Lung microvascular endothelial cell (primary cell): ENCODE measurements at regions not wholly inside any gene's neighbourhood (a gene's known extent, or its start where the extent isn't known, plus 50 kb on each side); places are given as distances from the start of the nearest gene placed in this dataset.

Experiments
- DNase-seq, 2 donors: peaks; one replicate each; pipeline versions ENCODE4 v3.0.0 to v3.0.0-alpha.2; 2010; ENCODE audit warnings: low read depth in 2 of 2

DNA sequence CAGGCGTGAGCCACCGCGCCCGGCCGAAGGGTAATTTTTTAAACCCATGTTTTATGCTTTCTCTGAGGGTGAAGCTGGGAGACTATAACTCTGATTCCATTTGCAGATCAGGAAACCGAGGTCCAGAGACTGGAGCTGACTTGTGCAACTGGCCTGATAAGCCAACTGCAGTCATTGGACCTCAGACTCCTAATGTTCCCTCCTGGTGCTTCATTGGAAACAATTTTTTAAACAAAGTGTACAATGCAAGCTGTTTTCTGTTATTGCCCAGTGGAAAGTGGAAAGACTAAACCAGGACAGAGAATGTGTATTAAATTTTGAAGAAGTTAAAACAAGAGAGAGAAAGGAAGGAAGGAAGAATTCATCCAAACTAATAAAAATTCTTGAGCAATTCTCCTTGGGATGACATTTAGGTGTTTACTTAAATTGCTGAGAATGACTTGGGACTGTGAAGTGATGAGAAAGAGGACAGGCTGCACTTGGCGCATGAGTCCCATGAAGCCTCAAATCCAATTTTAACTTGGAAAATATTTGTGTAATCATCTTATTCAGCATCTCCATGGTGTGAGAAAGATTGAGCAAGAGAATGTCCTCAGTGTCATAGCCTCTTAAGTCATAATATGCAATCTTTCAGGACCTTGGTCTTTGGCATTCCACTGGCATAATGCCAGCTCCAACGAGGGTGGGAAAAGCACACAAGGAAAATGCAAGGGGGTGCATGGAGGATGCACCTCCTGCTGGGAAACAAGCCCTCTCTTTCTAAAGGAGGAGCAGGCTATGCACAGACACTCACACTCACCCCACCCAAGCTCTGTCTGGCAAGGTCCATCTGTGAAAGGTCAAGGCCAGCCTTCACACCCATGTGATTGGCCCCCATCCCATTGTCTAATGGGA lies 342.0 kb downstream of the SIPA1L2 start:
- no peak for DNase-seq

DNA sequence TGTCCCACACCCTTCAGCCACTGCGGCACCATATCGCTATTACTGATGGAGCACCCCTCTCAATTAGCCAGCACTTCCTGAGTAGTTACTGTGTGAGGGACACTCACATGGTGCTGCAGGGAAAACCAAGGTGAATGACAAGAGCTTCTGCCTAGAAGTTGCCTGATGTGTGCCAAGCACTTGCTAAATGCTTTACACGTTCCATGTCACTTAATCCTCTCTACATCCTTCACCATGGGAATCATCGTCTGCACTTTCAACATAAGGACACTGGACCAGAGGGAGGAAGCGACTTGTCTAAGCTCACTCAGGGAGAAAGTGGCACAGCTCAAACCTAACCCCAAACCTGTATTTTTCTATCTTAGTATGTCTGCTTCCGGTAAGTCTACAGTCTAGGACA lies 344.8 kb downstream of the SIPA1L2 start:
- no peak for DNase-seq

DNA sequence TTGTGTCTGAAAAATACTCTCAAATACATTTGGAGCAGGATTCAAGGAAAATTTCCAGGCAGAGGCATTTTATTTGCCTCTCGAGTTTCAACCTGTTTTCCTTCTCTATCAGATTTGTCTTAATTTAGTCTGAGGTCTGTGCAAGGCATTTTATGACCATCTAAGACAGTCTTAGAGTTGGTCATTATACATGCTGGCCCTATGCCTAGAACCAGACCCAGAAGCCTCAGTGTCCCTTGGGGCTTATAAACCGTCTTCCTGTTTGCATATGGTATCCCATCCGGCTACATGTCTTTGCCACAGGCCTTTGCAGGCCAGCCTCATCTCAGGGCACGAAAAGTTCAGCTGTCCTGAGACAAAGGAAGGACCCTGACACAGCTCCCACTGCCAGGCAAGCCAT lies 346.1 kb downstream of the SIPA1L2 start:
- DNase-seq: no peak

DNA sequence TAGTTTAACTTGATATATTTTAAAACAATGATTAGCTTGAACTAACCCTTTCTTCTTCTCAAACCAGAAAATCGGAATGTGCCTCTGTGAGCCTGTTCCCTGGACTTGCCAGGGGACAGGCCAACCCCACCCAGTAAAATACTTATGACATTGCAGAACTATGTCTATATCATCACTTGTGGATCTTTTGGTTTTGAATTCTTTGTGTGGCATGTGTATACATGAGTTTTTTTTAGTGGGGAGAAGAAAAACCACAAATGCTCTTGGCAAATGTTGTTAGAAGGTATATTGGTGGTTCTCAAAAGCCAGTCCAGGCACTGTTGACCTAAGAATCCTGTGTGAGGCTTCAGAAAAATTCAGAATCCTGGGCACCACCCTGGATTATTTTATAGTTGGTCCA lies 347.4 kb downstream of the SIPA1L2 start:
- no peak for DNase-seq

DNA sequence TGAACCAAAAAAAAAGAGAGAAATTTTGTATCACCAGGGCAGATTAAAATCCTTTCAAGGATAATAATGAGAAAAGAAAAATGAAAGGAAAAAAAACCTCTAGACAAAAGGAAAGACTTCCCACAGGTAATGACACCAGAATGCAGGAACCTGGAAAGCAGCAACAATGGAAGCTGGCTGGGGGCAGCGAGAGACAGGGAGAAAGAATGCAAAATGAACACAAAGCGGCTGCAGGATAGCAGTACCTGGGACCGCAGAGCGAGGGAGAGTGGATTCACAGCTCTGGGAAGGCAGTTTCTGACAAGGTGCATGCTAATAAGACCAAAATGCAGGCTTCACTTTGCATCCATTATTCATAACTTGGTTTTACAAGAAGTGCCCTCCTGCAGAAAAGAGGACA lies 349.0 kb downstream of the SIPA1L2 start:
- no peak for DNase-seq

DNA sequence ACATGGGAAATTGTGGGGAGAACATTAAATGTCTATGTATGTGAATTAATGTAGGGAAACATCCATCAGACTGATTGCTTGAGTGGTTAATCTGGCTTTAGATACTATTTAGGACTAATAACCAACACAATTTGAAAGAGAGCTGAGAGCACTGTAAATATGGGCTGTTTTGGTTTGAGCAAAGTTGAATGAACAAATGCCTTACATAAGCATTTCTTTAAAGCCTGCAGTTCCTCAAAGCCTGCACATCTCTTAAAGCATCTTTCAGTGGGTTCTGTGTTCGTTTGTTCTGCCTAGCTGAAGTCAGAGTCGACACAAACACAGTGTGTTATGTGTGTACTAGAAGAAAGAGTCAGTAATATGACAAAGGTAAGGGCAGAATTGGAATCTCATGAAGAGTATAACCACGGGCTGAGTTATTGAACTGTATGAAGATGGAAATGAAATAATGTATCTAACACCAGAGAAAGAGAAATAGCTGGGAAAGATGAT lies 350.0 kb downstream of the SIPA1L2 start:
- DNase-seq: no peak

DNA sequence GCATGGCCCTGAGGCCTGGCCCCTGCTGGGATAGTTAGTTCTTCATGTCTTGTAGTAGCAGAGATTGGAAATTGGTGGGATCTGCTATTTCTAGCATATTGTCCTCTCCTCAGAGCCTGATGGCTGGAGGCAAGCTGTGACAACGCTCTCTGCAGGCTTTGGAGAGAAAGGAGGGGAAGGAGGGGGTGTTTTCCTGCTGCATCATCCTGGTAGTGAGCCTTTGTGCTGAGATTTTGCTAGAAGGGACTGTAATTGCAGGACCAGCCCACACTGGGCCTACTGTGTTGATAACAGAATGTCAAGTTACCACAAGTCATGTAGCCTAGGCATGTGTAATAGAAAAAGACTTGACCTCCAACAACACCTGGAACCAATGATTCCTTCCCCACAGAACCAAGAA lies 351.0 kb downstream of the SIPA1L2 start:
- DNase-seq: no peak

DNA sequence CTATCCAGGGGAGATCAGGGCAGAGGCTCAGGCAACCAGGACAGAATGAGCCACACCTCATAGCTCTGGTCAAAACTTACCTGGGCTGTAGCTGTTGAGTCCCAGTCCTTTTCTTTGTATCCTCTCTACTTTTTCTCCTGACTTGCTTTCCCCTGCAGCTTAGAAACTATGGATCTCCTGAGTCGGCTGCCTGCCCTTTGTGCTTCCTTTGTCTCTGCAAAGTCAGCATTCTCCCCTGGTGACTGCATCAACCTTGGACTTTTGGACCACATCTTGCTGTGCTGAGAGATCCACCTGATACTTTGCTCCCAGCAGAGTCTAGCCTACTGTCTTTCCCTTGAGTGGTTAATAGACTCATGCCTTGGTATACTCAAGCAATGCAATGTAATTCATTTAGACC lies 353.3 kb downstream of the SIPA1L2 start:
- no peak for DNase-seq

DNA sequence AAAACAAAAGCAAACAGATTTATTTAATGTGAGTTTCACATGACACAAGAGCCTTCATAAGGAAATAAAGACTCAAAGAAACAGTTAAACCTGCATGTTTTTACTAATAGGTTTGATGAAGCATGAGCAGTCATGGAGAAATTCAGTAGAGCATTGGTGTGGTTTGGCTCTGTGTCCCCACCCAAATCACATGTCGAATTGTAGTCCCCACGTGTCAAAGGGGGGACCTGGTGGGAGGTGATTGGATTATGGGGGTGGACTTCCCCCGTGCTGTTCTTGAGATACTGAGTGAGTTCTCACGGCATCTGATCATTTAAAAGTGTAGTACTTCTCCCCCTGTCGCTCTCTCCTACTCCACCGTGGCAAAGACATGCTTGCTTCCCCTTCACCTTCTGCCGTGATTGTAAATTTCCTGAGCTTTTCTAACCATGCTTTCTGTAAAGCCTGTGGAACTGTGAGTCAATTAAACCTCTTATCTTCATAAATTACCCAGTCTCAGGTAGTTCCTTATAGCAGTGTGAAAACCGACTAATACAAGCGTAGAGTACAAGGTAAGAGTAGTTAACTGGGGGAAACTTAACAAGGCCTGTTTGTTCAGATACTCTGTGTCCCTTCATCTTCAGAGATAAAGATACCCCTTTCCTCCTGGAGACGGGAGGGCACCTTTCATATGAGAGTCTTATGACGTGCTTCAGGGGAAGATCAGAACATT lies 354.8 kb downstream of the SIPA1L2 start:
- no peak for DNase-seq

DNA sequence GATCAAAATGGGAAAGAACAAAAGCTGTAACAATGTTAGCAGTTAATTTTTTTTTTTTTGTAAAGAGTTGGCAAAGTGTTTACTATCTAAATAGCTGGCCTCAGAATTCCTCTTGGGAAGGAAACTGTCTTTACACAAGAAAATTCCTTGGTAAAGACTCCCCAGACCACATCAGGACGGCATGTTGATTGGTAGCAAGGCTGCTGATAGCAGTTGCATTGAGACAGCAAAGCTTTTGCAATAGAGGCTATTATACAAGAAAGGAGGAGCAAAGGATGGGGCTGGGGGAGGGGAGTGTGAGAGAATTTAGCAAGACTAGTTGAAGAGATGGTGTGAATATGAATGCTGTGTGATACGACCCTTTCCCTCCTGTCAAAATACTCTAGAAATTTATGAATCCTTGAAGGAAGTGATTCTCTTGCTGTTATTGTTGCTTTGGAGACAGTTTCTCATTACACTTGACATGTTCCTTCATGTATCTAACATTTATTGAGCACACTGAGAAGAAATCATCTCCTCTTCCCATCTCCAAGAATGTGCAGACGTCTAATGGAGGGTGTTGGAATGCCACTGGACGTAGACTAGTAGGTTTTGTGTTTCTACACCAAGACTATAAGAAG lies 355.6 kb downstream of the SIPA1L2 start:
- no peak for DNase-seq

DNA sequence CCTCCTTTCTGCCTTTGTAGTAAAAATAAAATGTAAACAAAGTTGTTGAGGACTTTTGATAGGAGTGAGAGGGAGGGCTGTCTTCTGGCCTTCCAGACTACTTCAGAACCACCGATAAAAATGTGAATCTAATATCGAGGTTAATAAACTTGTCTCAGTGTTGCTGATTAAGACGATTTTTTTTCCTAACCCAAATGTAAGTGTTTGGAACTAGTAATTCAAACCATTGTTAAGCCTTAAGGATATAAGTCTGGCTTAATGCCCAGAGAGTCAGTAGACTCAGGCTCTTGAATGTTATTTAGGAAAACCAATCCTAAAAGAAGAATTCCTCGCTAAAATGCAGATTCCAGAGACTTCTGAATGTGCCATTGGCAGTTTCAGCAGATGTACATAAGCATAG lies 356.9 kb downstream of the SIPA1L2 start:
- DNase-seq: no peak

DNA sequence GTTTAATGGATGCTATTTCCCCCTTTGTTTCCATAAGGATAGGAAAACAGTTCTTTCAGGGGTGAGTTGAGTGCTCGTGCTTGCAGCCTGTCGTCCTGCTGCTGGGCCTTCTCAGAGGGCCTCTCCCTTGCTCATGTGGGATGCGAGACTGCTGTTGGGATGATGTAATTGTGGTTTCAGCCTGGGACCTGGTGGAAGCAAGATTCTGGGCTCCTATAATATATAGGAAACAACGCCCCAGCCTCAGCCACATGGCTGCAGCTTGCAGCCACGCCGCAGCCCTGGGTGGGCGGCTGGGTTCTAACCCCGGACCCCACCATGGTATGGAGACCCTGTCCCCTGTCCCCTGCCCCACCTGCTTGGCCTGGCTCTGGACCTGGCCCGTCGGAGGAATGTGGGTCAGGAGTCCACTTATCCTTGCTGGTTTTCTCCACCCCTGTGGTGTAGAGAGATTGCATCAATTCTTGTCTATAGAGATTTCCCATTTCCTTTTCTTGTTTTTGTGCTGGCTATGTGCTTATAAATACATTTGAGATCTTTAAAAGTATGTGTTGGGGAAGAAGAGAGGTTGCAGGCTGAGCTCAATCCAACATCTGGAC lies 357.8 kb downstream of the SIPA1L2 start:
- DNase-seq: no peak

DNA sequence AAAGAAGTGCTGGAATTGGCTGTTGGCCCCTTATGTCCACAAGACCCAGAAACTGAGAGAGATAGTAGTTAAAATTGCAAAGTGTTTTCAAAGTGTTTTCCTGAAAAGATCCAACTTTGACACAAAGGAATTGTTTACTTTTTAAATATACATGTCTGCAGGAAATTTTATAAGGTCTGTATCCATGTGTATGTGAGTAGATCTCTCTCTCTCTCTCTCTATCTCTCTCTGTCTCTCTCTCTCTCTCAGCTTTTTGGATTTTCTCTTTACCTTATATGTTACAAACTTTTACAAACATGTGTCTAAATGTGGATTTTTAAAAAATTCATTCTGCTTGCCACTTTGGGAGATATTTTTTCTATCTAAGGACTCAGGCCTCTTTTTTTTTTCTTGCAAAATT lies 358.6 kb downstream of the SIPA1L2 start:
- no peak for DNase-seq

DNA sequence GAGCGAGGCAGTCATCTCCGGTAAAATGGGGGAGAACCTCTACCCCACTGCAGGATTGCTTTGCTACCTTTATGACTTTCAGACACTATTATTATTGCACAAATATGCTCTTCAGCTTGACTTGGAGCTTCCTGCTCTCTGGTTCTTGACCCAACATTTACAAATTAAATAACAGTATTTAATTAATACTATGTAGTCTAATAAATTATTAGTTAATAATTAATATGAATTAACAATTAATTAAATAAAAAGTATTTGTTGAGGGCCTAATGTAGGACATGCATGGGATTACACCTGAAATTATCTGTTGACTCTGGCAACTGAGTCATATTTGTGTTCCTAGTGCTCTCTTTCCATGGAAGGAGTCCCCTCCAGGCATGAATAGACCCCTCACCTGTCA lies 359.9 kb downstream of the SIPA1L2 start:
- DNase-seq: no peak

DNA sequence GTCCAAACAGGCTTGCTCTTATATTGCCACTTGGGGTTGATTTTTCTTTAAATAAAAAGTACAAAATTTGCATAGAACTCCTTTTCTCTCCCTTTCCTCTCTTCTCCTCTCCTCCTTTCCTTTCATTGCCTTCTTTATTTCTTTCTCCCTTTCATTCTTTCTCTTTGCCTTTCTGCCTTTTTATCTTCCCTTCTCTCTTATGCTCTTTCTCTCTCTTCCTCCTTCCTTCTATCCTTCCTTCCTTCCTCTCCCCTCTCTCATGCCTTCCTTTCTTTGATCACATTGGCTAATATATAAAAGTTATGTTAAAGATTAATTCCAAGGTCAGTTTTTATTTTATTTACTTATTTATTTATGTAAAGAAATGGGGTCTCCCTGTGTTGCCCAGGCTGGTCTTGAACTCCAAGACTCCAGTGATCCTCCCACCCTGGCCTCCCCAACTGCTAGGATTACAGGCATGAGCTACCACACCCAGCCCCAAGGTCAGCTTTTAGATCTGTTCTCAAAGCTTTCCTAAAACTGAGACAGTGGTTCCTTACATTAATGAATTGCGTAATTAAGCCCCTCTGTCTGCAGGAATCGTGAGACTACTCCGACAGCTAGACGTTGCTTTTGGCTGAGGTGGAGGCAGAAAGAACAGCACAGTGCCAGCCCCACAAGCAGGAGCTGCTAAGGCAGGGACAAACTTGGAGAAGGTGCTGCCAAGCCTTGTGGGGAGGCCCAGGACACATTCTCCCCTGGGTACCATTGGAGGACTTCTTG lies 361.9 kb downstream of the SIPA1L2 start:
- DNase-seq: no peak

DNA sequence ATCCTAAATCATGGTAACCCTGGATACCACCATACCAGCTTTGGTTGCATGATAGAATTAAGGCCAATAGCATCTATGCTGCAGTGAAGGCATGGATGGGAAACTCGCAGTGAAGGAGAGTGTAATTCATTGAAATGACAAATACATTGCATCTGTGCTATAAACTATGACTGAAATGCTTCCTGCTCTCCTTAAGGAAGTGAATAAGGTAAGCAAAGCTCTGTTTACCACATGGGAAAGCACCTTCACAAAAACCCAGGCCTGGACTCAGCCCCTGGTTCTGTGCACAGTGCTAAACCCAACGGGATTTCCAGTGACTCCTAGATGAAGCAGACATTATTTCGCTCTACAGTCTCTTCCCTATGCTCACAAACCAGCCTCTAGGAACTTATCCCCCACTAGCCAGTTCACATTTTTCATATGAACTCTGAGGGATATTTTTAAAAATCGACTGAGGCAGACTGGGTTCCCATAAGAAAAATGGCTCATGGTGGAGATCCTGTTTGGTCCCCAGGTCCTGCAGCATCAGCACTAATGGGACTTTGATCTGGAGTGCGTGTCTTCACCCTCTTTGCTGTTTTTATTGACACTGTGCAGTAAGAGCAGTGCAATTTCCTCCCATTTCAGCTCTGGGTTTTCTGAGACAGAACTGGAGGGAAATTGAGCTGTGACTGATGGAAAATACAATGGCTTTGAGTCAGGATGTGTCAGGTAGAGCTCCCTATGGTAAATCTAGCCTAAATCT lies 362.7 kb downstream of the SIPA1L2 start:
- DNase-seq: no peak

DNA sequence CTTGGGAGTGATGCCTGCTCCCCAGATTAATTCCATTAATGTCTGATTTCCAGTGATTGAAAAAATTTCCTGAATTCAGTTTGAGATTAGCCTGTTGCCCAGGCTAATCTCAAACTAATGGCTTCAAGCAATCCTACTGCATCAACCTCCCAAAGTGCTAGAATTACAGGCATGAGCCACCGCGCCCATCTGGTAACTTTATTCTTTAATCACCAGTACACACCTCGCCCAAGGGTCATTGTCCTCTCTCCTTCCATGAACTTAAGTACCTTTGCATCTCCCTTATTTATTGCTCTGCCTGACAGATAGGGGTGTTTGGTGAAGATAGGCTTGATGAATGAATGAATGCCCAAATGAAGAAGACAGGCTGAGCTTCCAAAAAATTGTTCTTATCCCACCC lies 366.5 kb downstream of the SIPA1L2 start:
- no peak for DNase-seq

DNA sequence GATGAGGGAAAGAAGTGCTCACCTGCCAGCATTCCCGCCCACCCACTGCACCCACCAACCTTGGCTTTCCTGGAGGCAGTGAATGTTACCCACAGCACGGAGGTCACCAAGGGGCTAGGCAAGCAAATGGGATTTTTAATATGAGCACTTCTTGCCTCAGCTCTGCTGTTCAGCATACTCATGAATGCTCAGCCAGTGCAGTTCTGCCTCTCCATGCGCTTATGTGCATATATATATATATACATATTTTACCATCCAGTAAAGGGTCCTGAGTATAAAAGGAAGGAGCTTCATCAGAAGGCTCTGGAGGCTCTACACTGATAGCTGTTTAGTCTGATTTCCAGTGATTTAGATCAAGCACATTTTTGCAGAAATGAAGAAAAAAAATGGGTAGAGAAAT lies 366.9 kb downstream of the SIPA1L2 start:
- no peak for DNase-seq

DNA sequence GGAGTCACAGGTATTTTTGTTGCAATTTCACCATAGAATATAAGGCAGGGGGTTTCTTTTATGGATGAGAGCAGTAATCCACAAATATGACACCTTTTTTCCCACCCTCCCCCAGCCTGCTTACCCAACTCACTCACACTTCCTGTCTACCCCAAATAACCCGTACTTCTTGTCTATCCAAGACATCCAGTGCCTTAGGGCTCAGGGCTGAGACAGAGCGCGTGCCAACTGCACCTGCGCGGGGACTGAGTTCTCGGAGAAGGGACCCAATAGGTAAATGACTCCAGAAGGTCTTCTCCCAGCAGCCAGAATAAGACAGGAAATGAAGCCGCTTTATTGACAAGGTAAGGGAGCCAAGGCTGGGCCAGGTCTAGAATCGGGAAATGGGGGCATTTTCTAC lies 369.1 kb downstream of the SIPA1L2 start:
- no peak for DNase-seq

DNA sequence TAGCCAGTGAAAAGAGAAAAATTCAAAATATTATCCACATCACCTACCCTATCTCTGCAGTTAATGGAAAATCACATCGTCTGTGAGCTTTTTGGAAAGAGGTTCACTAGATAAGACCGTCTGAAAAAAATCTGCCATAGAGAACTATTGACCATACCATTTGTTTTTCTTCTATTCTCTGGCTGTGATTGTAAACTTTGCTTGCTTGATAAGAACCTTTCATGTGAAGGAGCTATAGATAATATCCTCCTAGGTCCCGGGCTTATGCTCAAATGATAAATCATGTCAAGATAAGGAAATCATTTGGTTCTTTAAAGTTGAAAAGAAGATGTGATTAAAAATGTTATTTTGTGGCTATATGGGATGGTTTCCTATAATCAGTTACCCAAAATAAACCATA lies 369.9 kb downstream of the SIPA1L2 start:
- DNase-seq: no peak

DNA sequence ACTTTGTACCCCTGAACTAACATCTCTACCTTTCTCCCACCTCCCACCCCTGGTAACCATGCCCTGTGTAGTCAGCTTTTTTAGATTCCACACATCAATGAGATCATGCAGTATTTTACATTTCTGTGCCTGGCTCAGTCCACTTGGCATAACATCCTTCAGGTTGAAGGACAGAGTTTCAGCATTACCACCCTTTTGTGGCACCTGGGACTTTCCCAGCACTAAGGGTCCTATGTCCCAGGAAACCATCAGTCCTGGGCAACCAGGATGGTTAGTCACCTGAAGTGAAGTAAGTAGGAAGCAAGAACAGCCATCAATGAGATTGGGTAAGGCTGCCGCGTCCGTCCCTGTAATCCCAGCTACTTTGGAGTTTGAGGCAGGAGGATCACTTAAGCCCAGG lies 370.6 kb downstream of the SIPA1L2 start:
- DNase-seq: no peak
